MM.1S (cell line): ENCODE measurements at regions not wholly inside any gene's neighbourhood (a gene's known extent, or its start where the extent isn't known, plus 50 kb on each side); places are given as distances from the start of the nearest gene placed in this dataset.

Experiments
- CTCF ChIP-seq: fragments of 300-600 bp; sonication (generic); IDR thresholded peaks from 2 replicates; pipeline ENCODE4 v1.5.1; 2016; ENCODE audit warnings: antibody characterized with exemption, low read length, mixed read lengths
- EZH2 ChIP-seq: fragments of 300-600 bp; sonication (generic); optimal IDR thresholded peaks from 2 replicates; pipeline ENCODE3; 2017; ENCODE audit warnings: low read depth, mild to moderate bottlenecking, antibody characterized with exemption, low read length, mixed read lengths

- no peak for TF ChIP-seq CTCF
- no peak for TF ChIP-seq EZH2
Observed at GRCh38 chr10:33880291-33880690, 545.8 kb upstream of the NRP1 start.
